ENCODE measurements at regions not wholly inside any gene's neighbourhood (a gene's known extent, or its start where the extent isn't known, plus 50 kb on each side); places are given as distances from the start of the nearest gene placed in this dataset.

DNA sequence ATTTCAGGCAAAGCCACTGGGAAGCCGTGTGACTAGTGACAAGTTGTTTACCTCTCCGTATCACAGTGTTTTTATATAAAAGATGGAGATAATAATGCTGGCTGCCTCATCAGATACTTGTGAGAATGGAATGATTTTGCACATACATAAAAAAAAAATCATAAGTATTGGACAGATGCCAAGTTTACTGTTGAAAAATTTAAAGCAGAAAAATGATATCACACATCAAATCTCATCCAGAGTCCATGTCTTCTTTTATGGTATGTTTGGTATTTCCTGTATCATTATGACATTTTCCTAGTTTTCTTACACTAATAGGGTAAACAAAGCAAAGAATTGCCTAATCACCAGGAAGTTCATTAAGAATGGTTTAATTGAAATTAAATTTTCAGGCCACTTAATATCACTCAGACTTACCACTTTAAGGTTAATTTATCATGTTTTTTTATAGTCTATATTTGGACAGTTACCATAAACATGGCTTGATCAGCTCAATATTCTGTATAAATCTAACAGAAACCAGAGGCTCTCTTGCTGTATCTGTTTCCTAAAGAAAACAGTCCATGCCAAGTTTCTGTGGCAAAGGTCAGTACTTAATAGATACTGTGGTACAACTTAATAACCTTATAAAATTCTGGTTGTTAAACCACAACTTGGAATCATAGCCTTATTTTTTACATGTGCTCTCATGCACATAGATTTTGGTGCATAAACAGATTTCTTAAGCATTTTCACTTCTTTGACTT lies 656.5 kb upstream of the RIOK2 start:
- Histone ChIP-seq H3K9ac (ENCODE audit: low read length) (no peak overlapping the region), H3K79me2 (replicated peaks; ENCODE audit: insufficient read depth, low read length) (no peaks in the 10 kb centered on the region), H3K27me3 (ENCODE audit: insufficient read depth, low read depth, low read length) (no peaks in the 10 kb centered on the region), H3K27ac (ENCODE audit: low read length) (no peak overlapping the region), H3K9me3 (ENCODE audit: low read length) (no peaks in the 10 kb centered on the region), H3K36me3 (ENCODE audit: insufficient read depth, low read length) (no peaks in the 10 kb centered on the region), H3K4me3 (ENCODE audit: low read length) (no peak overlapping the region), H2AFZ (ENCODE audit: low read depth, low read length) (no peak overlapping the region), H3K4me2 (ENCODE audit: low read length) (no peak overlapping the region), H3F3A (ENCODE audit: insufficient read depth, low read length, poor library complexity, severe bottlenecking) (no peaks in the 10 kb centered on the region), H3K9me2 (ENCODE audit: insufficient read depth, low read length) (no peaks in the 10 kb centered on the region), H4K20me1 (ENCODE audit: insufficient read depth) (no peaks in the 10 kb centered on the region)
- TF ChIP-seq, protein P1, sequence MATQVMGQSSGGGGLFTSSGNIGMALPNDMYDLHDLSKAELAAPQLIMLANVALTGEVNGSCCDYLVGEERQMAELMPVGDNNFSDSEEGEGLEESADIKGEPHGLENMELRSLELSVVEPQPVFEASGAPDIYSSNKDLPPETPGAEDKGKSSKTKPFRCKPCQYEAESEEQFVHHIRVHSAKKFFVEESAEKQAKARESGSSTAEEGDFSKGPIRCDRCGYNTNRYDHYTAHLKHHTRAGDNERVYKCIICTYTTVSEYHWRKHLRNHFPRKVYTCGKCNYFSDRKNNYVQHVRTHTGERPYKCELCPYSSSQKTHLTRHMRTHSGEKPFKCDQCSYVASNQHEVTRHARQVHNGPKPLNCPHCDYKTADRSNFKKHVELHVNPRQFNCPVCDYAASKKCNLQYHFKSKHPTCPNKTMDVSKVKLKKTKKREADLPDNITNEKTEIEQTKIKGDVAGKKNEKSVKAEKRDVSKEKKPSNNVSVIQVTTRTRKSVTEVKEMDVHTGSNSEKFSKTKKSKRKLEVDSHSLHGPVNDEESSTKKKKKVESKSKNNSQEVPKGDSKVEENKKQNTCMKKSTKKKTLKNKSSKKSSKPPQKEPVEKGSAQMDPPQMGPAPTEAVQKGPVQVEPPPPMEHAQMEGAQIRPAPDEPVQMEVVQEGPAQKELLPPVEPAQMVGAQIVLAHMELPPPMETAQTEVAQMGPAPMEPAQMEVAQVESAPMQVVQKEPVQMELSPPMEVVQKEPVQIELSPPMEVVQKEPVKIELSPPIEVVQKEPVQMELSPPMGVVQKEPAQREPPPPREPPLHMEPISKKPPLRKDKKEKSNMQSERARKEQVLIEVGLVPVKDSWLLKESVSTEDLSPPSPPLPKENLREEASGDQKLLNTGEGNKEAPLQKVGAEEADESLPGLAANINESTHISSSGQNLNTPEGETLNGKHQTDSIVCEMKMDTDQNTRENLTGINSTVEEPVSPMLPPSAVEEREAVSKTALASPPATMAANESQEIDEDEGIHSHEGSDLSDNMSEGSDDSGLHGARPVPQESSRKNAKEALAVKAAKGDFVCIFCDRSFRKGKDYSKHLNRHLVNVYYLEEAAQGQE (IDR thresholded peaks at IDR 0.05; ENCODE audit: borderline replicate concordance) = no peak
- TF ChIP-seq, protein P2, sequence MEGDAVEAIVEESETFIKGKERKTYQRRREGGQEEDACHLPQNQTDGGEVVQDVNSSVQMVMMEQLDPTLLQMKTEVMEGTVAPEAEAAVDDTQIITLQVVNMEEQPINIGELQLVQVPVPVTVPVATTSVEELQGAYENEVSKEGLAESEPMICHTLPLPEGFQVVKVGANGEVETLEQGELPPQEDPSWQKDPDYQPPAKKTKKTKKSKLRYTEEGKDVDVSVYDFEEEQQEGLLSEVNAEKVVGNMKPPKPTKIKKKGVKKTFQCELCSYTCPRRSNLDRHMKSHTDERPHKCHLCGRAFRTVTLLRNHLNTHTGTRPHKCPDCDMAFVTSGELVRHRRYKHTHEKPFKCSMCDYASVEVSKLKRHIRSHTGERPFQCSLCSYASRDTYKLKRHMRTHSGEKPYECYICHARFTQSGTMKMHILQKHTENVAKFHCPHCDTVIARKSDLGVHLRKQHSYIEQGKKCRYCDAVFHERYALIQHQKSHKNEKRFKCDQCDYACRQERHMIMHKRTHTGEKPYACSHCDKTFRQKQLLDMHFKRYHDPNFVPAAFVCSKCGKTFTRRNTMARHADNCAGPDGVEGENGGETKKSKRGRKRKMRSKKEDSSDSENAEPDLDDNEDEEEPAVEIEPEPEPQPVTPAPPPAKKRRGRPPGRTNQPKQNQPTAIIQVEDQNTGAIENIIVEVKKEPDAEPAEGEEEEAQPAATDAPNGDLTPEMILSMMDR (IDR thresholded peaks at IDR 0.05; ENCODE audit: poor library complexity, severe bottlenecking) = no peak
- TF ChIP-seq SMC3 (conservative IDR thresholded peaks at IDR 0.05; ENCODE audit: poor library complexity) (no peak), RAD21 (conservative IDR thresholded peaks at IDR 0.05) (no peak), POLR2AphosphoS5 (IDR thresholded peaks at IDR 0.05) (no peak), EZH2 (IDR thresholded peaks at IDR 0.05; ENCODE audit: borderline replicate concordance, insufficient read depth, low read length, poor library complexity, severe bottlenecking) (no peak), EP300 (conservative IDR thresholded peaks at IDR 0.05; ENCODE audit: poor library complexity, severe bottlenecking) (no peak), TAF1 (IDR thresholded peaks at IDR 0.05; ENCODE audit: low read depth) (no peak), MXI1 (conservative IDR thresholded peaks at IDR 0.05; ENCODE audit: poor library complexity, severe bottlenecking) (no peak)

DNA sequence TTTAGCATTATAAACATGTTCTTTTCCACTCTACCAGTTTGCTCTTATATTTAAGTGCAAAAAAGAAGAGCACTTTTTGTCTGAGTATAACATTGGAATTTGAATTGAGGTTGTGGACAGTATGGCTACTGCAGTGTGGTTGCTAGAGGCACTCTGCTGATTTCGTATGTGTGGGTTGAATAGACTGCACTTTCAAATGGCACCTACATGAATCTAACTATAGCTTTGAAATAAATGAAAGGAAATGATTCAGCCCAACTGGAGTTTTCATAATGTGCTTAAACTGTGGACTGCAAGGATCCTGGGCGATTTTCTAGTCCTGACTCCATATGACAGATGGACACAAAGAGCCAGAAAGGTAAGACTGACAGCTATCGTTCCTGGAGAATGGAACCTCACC lies 657.6 kb upstream of the RIOK2 start:
- H3K4me2 ChIP-seq (ENCODE audit: low read length) = no peak overlapping the region
- H2AFZ ChIP-seq (ENCODE audit: low read depth, low read length) = no peak overlapping the region
- H3K79me2 ChIP-seq (replicated peaks; ENCODE audit: insufficient read depth, low read length) = no peaks in the 10 kb centered on the region
- no peaks in the 10 kb centered on the region for H3K9me2 ChIP-seq (ENCODE audit: insufficient read depth, low read length)
- H4K20me1 ChIP-seq (ENCODE audit: insufficient read depth) = no peaks in the 10 kb centered on the region
- H3K4me3 ChIP-seq (ENCODE audit: low read length) = no peak overlapping the region
- H3K36me3 ChIP-seq (ENCODE audit: insufficient read depth, low read length) = no peaks in the 10 kb centered on the region
- H3K9ac ChIP-seq (ENCODE audit: low read length) = no peak overlapping the region
- no peaks in the 10 kb centered on the region for H3K9me3 ChIP-seq (ENCODE audit: low read length)
- H3K27me3 ChIP-seq (ENCODE audit: insufficient read depth, low read depth, low read length) = no peaks in the 10 kb centered on the region
- TF ChIP-seq RAD21 (conservative IDR thresholded peaks at IDR 0.05) = no peak
- no peak for TF ChIP-seq TAF1 (IDR thresholded peaks at IDR 0.05; ENCODE audit: low read depth)
- TF ChIP-seq EZH2 (IDR thresholded peaks at IDR 0.05; ENCODE audit: borderline replicate concordance, insufficient read depth, low read length, poor library complexity, severe bottlenecking) = no peak
- no peak for TF ChIP-seq MXI1 (conservative IDR thresholded peaks at IDR 0.05; ENCODE audit: poor library complexity, severe bottlenecking)
- TF ChIP-seq POLR2AphosphoS5 (IDR thresholded peaks at IDR 0.05) = no peak
- TF ChIP-seq, protein P1 (IDR thresholded peaks at IDR 0.05; ENCODE audit: borderline replicate concordance) = no peak
- TF ChIP-seq SMC3 (conservative IDR thresholded peaks at IDR 0.05; ENCODE audit: poor library complexity) = no peak
- TF ChIP-seq EP300 (conservative IDR thresholded peaks at IDR 0.05; ENCODE audit: poor library complexity, severe bottlenecking) = no peak
- TF ChIP-seq, protein P2 (IDR thresholded peaks at IDR 0.05; ENCODE audit: poor library complexity, severe bottlenecking) = no peak
- H3K27ac ChIP-seq (ENCODE audit: low read length) = no peak overlapping the region
- H3F3A ChIP-seq (ENCODE audit: insufficient read depth, low read length, poor library complexity, severe bottlenecking) = no peaks in the 10 kb centered on the region
